SK-N-SH treated with all-trans-retinoic acid at 6 μM for 48 hours (cell line): ENCODE measurements at regions not wholly inside any gene's neighbourhood (a gene's known extent, or its start where the extent isn't known, plus 50 kb on each side); places are given as distances from the start of the nearest gene placed in this dataset.
A peak's percentile ranks its signal among the peaks of the same experiment; 100 is the strongest.
"Not testable (repeated sequence)": the region's sequence is repeated elsewhere in the genome, so short reads cannot be mapped to it uniquely, and the experiment has no call there.

Experiments used
- ATAC-seq: fragments of 200-7000 bp; cut with Tn5 transposase; 3 replicates; pipeline ENCODE4 v1.9.1; 2020; ENCODE audit warnings: mild to moderate bottlenecking, moderate library complexity
- ARNTL ChIP-seq: fragments of 450-650 bp; formaldehyde crosslinking; IDR thresholded peaks from 2 replicates; pipeline ENCODE4 v1.5.0; 2020; ENCODE audit warnings: low read depth, mild to moderate bottlenecking, moderate library complexity, borderline replicate concordance
- ESRRG ChIP-seq: fragments of 250-450 bp; sonication (Bioruptor Pico); IDR thresholded peaks from 2 replicates; pipeline ENCODE4 v1.6.1; 2021; ENCODE audit warnings: mild to moderate bottlenecking
- ISL1 ChIP-seq: fragments of 250-450 bp; sonication (Bioruptor Pico); IDR thresholded peaks from 2 replicates; pipeline ENCODE4 v2.1.2; 2022; ENCODE audit warnings: mild to moderate bottlenecking, moderate library complexity
- SNAI2 ChIP-seq: fragments of 250-450 bp; sonication (Bioruptor Pico); IDR thresholded peaks from 2 replicates; pipeline ENCODE4 v1.5.0; 2020; ENCODE audit warnings: mild to moderate bottlenecking, moderate library complexity
- TCF4 ChIP-seq: fragments of 250-450 bp; sonication (Bioruptor Pico); IDR thresholded peaks from 2 replicates; pipeline ENCODE4 v1.8.0; 2021; ENCODE audit warnings: mild to moderate bottlenecking, moderate library complexity, borderline replicate concordance
- TOX ChIP-seq: fragments of 250-450 bp; sonication (Bioruptor Pico); IDR thresholded peaks from 2 replicates; pipeline ENCODE4 v1.8.0; 2021; ENCODE audit warnings: mild to moderate bottlenecking, moderate library complexity, borderline replicate concordance
- TSHZ2 ChIP-seq: fragments of 250-450 bp; sonication (Bioruptor Pico); IDR thresholded peaks from 2 replicates; pipeline ENCODE4 v1.5.0; 2020; ENCODE audit warnings: mild to moderate bottlenecking, moderate library complexity
- ZFP3 ChIP-seq: fragments of 250-450 bp; sonication (Bioruptor Pico); IDR thresholded peaks from 2 replicates; pipeline ENCODE4 v1.5.0; 2020; ENCODE audit warnings: mild to moderate bottlenecking, moderate library complexity
- ZFP30 ChIP-seq: fragments of 450-650 bp; formaldehyde crosslinking; IDR thresholded peaks from 2 replicates; pipeline ENCODE4 v1.5.0; 2022; ENCODE audit warnings: mild to moderate bottlenecking, moderate library complexity
- ZNF70 ChIP-seq: fragments of 450-650 bp; formaldehyde crosslinking; IDR thresholded peaks from 2 replicates; pipeline ENCODE4 v1.5.0; 2020; ENCODE audit warnings: mild to moderate bottlenecking, moderate library complexity
- ZNF8 ChIP-seq: fragments of 450-650 bp; formaldehyde crosslinking; IDR thresholded peaks from 2 replicates; pipeline ENCODE4 v1.5.0; 2020; ENCODE audit warnings: mild to moderate bottlenecking, moderate library complexity
- TF ChIP-seq, protein P1 (sequence below): fragments of 250-450 bp; sonication (Bioruptor Pico); IDR thresholded peaks from 2 replicates; pipeline ENCODE4 v1.5.1; 2020; ENCODE audit warnings: low read depth, mild to moderate bottlenecking, moderate library complexity
- TF ChIP-seq, protein P2 (sequence below): fragments of 250-450 bp; sonication (Bioruptor Pico); IDR thresholded peaks from 2 replicates; pipeline ENCODE4 v1.5.1; 2021; ENCODE audit warnings: mild to moderate bottlenecking, moderate library complexity
- TF ChIP-seq, protein P3 (sequence below): fragments of 250-450 bp; sonication (Bioruptor Pico); IDR thresholded peaks from 2 replicates; pipeline ENCODE4 v1.8.0; 2021; ENCODE audit warnings: low read depth, mild to moderate bottlenecking, moderate library complexity, borderline replicate concordance

- TF ChIP-seq TCF4 (no peak), ZFP30 (CRISPR knock-in tag) (no peak), ZFP3 (CRISPR knock-in tag) (no peak), ESRRG (CRISPR knock-in tag) (no peak), ARNTL (CRISPR knock-in tag) (no peak), ZNF70 (CRISPR knock-in tag) (no peak)
- no peak for ATAC-seq
Measured at GRCh38 chr7:113030489-113030888, 56.1 kb downstream of the GPR85 start.

- ATAC-seq: peak; percentile 98
- TF ChIP-seq ZNF8 (peak; percentile 22; the same call in 1 of the 2 replicates), TOX (CRISPR knock-in tag) (peak; percentile 14; the same call in 1 of the 2 replicates), ISL1 (CRISPR knock-in tag) (0 out of 2 replicates have a peak, but pooled peaks have one; percentile 10), TSHZ2 (CRISPR knock-in tag) (no peak)
Measured at GRCh38 chr7:113026941-113027340, 59.7 kb downstream of the GPR85 start.

- not testable (repeated sequence) for ATAC-seq
Measured at GRCh38 chr7:113017144-113017857, 69.3 kb downstream of the GPR85 start.

GRCh38 chr7:113015034-113015645 is 71.5 kb downstream of the GPR85 start:
- TF ChIP-seq, protein P1, sequence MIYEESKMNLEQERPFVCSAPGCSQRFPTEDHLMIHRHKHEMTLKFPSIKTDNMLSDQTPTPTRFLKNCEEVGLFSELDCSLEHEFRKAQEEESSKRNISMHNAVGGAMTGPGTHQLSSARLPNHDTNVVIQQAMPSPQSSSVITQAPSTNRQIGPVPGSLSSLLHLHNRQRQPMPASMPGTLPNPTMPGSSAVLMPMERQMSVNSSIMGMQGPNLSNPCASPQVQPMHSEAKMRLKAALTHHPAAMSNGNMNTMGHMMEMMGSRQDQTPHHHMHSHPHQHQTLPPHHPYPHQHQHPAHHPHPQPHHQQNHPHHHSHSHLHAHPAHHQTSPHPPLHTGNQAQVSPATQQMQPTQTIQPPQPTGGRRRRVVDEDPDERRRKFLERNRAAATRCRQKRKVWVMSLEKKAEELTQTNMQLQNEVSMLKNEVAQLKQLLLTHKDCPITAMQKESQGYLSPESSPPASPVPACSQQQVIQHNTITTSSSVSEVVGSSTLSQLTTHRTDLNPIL: no peak
- TF ChIP-seq SNAI2 (CRISPR knock-in tag) (no peak), ZNF70 (CRISPR knock-in tag) (no peak), ISL1 (CRISPR knock-in tag) (no peak), TCF4 (no peak)
- TF ChIP-seq, protein P2, sequence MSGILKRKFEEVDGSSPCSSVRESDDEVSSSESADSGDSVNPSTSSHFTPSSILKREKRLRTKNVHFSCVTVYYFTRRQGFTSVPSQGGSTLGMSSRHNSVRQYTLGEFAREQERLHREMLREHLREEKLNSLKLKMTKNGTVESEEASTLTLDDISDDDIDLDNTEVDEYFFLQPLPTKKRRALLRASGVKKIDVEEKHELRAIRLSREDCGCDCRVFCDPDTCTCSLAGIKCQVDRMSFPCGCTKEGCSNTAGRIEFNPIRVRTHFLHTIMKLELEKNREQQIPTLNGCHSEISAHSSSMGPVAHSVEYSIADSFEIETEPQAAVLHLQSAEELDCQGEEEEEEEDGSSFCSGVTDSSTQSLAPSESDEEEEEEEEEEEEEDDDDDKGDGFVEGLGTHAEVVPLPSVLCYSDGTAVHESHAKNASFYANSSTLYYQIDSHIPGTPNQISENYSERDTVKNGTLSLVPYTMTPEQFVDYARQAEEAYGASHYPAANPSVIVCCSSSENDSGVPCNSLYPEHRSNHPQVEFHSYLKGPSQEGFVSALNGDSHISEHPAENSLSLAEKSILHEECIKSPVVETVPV (CRISPR knock-in tag): no peak
- ATAC-seq: peak; percentile 87

GRCh38 chr7:113013761-113014449 is 72.7 kb downstream of the GPR85 start:
- ATAC-seq: no peak

DNA sequence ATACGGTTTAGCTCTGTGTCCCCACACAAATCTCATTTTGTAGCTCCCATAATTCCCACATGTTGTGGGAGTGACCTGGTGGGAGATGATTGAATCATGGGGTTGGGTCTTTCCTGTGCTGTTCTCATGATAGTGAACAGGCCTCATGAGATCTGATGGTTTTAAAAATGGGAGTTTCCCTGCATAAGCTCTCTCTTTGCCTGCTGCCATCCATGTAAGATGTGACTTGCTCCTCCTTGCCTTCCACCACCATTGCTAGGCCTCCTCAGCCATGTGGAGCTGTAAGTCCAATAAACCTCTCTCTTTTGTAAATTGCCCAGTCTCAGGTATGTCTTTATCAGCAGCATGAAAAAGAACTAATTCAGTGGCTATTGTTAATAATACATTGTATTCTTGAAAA is 73.8 kb downstream of the GPR85 start:
- ATAC-seq: not testable (repeated sequence)

More at GRCh38 chr7:113013761-113014449, 72.7 kb downstream of the GPR85 start:
- TF ChIP-seq TCF4 (no peak), SNAI2 (CRISPR knock-in tag) (no peak), TOX (CRISPR knock-in tag) (no peak), ZNF8 (no peak), ESRRG (CRISPR knock-in tag) (no peak)
- TF ChIP-seq, protein P3, sequence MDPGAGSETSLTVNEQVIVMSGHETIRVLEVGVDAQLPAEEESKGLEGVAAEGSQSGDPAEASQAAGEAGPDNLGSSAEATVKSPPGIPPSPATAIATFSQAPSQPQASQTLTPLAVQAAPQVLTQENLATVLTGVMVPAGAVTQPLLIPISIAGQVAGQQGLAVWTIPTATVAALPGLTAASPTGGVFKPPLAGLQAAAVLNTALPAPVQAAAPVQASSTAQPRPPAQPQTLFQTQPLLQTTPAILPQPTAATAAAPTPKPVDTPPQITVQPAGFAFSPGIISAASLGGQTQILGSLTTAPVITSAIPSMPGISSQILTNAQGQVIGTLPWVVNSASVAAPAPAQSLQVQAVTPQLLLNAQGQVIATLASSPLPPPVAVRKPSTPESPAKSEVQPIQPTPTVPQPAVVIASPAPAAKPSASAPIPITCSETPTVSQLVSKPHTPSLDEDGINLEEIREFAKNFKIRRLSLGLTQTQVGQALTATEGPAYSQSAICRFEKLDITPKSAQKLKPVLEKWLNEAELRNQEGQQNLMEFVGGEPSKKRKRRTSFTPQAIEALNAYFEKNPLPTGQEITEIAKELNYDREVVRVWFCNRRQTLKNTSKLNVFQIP (CRISPR knock-in tag): no peak
- TF ChIP-seq, protein P2 (CRISPR knock-in tag): no peak
- TF ChIP-seq, protein P1: no peak
